ENCODE measurements at regions not wholly inside any gene's neighbourhood (a gene's known extent, or its start where the extent isn't known, plus 50 kb on each side); places are given as distances from the start of the nearest gene placed in this dataset.

DNA sequence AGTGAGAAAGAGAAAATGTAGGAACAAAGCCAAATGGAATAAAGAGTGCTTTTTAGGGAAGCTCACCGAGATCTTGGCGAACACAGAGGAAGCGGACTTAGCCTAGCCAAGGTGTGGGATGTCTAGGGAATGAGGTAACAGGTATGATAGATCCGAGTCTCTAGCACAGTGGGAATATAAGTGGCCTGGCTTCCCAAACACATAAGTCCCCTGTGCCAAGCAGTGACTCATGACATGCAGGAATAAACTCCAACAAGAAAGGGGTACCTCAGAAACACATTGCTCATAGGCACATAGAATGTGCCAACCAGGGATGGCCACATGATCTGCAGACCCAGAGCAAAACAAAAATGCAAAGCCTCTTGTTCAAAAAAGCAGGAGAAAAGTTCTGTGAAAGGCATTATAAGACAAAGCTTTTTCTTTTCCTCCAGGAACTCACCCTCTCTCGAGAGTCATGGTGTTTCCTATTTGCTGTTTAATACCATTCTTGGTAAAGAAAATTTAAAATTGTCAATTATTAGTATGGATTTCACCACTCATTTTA lies 542.5 kb downstream of the GATA3 start:
- no peak for TF ChIP-seq EZH2 (IDR thresholded peaks at IDR 0.05; ENCODE audit: low read length)
- TF ChIP-seq, protein P1, sequence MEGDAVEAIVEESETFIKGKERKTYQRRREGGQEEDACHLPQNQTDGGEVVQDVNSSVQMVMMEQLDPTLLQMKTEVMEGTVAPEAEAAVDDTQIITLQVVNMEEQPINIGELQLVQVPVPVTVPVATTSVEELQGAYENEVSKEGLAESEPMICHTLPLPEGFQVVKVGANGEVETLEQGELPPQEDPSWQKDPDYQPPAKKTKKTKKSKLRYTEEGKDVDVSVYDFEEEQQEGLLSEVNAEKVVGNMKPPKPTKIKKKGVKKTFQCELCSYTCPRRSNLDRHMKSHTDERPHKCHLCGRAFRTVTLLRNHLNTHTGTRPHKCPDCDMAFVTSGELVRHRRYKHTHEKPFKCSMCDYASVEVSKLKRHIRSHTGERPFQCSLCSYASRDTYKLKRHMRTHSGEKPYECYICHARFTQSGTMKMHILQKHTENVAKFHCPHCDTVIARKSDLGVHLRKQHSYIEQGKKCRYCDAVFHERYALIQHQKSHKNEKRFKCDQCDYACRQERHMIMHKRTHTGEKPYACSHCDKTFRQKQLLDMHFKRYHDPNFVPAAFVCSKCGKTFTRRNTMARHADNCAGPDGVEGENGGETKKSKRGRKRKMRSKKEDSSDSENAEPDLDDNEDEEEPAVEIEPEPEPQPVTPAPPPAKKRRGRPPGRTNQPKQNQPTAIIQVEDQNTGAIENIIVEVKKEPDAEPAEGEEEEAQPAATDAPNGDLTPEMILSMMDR (optimal IDR thresholded peaks at IDR 0.05 in 1 of 3, IDR thresholded peaks at IDR 0.05 in 1 of 3, conservative IDR thresholded peaks at IDR 0.05 in 1 of 3; ENCODE audit: extremely low read depth in 1 of 3, insufficient read depth in 2 of 3, low read length in 3 of 3), result no peak
